ENCODE measurements at regions not wholly inside any gene's neighbourhood (a gene's known extent, or its start where the extent isn't known, plus 50 kb on each side); places are given as distances from the start of the nearest gene placed in this dataset.

DNA sequence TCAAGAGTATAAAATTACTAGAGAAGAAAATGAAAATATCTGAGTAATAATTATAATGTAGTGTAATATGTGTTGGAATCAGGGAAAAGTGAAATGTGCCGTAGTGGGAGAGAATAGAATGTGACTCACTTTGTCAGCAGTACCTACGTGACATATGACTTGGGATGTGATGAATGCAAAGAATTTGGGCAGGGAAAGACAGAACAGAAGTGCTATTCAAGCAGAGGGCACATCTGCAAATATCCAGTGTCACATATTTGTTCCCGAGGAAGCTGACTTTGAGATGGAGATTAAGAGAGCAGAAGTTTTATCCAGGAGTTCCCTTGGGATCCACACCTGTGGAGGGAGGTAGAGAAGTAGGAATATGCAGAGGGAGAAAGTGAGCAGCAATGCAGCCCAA is 69.3 kb upstream of the HS3ST1 start:
- no peak for FAIRE-seq
- no peaks in the 10 kb centered on the region for H4K20me1 ChIP-seq (ENCODE audit: insufficient read depth, low read length)
- POLR2A ChIA-PET: no interaction called here
- CTCF ChIA-PET (ENCODE audit: low intra/inter-chr PET ratio, low total read pairs): no interaction called here
- intact Hi-C loops (cut with micrococcal nuclease; ENCODE audit: unreplicated experiment) (loop anchor here (5.0 kb wide), 1 partner anchor 246 kb away; no protein-coding TSS in a partner anchor), in situ Hi-C loops (cut with HindIII; ENCODE audit: extremely low pct_ligation_motif_present, low pct_unique_long_range_greater_than_20kb) (no loop called here)
- no peak for DNase-seq (ENCODE audit: low spot score)
- no peaks in the 10 kb centered on the region for H3K36me3 ChIP-seq (replicated peaks in 1 of 2; ENCODE audit: control insufficient read depth in 1 of 2, insufficient read depth in 2 of 2, low read length in 2 of 2)
- WGBS (ENCODE audit: low lambda C conversion rate): 2% methylated on average over 3 of the region's 3 CpGs
- H3K4me1 ChIP-seq (ENCODE audit: insufficient read depth, low read length): no peaks in the 10 kb centered on the region
- H3K9ac ChIP-seq (ENCODE audit: insufficient read depth, low read depth, low read length): no peak overlapping the region
- H3K27me3 ChIP-seq (ENCODE audit: control insufficient read depth in 1 of 2, insufficient read depth in 2 of 2, low read length in 2 of 2): no peaks in the 10 kb centered on the region
- H3K27ac ChIP-seq (ENCODE audit: extremely low read length, insufficient read depth, low read length): no peak overlapping the region
- no peak overlapping the region for H2AFZ ChIP-seq (ENCODE audit: low read length)
- BruUV-seq (replicated peaks): no TSS peak
- no peak overlapping the region for H3K4me3 ChIP-seq (replicated peaks in 1 of 3; ENCODE audit: insufficient read depth in 1 of 3, low read depth in 2 of 3, low read length in 3 of 3)
- H3K4me2 ChIP-seq (ENCODE audit: low read depth, low read length): no peak overlapping the region
- H3K9me3 ChIP-seq (ENCODE audit: low read length): peaks cover 37% of the 10 kb centered on the region
- TF ChIP-seq ZNF460 (CRISPR knock-in tag; IDR thresholded peaks at IDR 0.05; ENCODE audit: borderline replicate concordance): no peak
- no peak for TF ChIP-seq REXO4 (CRISPR knock-in tag; IDR thresholded peaks at IDR 0.05; ENCODE audit: borderline replicate concordance)
- TF ChIP-seq, protein P1, sequence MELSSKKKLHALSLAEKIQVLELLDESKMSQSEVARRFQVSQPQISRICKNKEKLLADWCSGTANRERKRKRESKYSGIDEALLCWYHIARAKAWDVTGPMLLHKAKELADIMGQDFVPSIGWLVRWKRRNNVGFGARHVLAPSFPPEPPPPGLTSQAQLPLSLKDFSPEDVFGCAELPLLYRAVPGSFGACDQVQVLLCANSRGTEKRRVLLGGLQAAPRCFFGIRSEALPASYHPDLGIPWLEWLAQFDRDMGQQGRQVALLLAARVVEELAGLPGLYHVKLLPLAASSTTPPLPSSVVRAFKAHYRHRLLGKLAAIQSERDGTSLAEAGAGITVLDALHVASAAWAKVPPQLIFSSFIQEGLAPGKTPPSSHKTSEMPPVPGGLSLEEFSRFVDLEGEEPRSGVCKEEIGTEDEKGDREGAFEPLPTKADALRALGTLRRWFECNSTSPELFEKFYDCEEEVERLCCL (CRISPR knock-in tag; IDR thresholded peaks at IDR 0.05; ENCODE audit: borderline replicate concordance): no peak
- TF ChIP-seq ZNF205 (CRISPR knock-in tag; IDR thresholded peaks at IDR 0.05): no peak
- no peak for TF ChIP-seq MXI1 (IDR thresholded peaks at IDR 0.05; ENCODE audit: borderline replicate concordance, low read depth, low read length)
- TF ChIP-seq, protein P2, sequence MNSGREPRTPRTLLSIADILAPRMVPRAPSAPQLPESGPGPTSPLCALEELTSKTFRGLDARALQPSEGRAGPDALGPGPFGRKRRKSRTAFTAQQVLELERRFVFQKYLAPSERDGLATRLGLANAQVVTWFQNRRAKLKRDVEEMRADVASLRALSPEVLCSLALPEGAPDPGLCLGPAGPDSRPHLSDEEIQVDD (CRISPR knock-in tag; IDR thresholded peaks at IDR 0.05; ENCODE audit: borderline replicate concordance): no peak
- no peak for TF ChIP-seq NR2C2 (CRISPR knock-in tag; IDR thresholded peaks at IDR 0.05; ENCODE audit: borderline replicate concordance)
- no peak for TF ChIP-seq ZNF292 (CRISPR knock-in tag; IDR thresholded peaks at IDR 0.05; ENCODE audit: borderline replicate concordance, low read depth)
- TF ChIP-seq ZNF230 (CRISPR knock-in tag; IDR thresholded peaks at IDR 0.05): no peak
- no peak for TF ChIP-seq MED13 (CRISPR knock-in tag; IDR thresholded peaks at IDR 0.05)
- no peak for TF ChIP-seq ZNF333 (CRISPR knock-in tag; IDR thresholded peaks at IDR 0.05; ENCODE audit: borderline replicate concordance)
- no peak for TF ChIP-seq PCBP2 (optimal IDR thresholded peaks at IDR 0.05; ENCODE audit: low read depth, low read length, poor library complexity, severe bottlenecking)
- TF ChIP-seq, protein P3, sequence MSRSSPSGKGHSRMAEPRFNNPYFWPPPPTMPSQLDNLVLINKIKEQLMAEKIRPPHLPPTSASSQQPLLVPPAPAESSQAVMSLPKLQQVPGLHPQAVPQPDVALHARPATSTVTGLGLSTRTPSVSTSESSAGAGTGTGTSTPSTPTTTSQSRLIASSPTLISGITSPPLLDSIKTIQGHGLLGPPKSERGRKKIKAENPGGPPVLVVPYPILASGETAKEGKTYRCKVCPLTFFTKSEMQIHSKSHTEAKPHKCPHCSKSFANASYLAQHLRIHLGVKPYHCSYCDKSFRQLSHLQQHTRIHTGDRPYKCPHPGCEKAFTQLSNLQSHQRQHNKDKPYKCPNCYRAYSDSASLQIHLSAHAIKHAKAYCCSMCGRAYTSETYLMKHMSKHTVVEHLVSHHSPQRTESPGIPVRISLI (CRISPR knock-in tag; IDR thresholded peaks at IDR 0.05; ENCODE audit: borderline replicate concordance): no peak
- no peak for TF ChIP-seq NFYC (CRISPR knock-in tag; IDR thresholded peaks at IDR 0.05)
- TF ChIP-seq, protein P4, sequence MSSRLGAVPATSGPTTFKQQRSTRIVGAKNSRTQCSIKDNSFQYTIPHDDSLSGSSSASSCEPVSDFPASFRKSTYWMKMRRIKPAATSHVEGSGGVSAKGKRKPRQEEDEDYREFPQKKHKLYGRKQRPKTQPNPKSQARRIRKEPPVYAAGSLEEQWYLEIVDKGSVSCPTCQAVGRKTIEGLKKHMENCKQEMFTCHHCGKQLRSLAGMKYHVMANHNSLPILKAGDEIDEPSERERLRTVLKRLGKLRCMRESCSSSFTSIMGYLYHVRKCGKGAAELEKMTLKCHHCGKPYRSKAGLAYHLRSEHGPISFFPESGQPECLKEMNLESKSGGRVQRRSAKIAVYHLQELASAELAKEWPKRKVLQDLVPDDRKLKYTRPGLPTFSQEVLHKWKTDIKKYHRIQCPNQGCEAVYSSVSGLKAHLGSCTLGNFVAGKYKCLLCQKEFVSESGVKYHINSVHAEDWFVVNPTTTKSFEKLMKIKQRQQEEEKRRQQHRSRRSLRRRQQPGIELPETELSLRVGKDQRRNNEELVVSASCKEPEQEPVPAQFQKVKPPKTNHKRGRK (CRISPR knock-in tag; IDR thresholded peaks at IDR 0.05): no peak
- TF ChIP-seq, protein P5, sequence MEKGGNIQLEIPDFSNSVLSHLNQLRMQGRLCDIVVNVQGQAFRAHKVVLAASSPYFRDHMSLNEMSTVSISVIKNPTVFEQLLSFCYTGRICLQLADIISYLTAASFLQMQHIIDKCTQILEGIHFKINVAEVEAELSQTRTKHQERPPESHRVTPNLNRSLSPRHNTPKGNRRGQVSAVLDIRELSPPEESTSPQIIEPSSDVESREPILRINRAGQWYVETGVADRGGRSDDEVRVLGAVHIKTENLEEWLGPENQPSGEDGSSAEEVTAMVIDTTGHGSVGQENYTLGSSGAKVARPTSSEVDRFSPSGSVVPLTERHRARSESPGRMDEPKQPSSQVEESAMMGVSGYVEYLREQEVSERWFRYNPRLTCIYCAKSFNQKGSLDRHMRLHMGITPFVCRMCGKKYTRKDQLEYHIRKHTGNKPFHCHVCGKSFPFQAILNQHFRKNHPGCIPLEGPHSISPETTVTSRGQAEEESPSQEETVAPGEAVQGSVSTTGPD (CRISPR knock-in tag; IDR thresholded peaks at IDR 0.05): no peak
- no peak for TF ChIP-seq ARNT2 (CRISPR knock-in tag; IDR thresholded peaks at IDR 0.05; ENCODE audit: low read depth)
- TF ChIP-seq, protein P6, sequence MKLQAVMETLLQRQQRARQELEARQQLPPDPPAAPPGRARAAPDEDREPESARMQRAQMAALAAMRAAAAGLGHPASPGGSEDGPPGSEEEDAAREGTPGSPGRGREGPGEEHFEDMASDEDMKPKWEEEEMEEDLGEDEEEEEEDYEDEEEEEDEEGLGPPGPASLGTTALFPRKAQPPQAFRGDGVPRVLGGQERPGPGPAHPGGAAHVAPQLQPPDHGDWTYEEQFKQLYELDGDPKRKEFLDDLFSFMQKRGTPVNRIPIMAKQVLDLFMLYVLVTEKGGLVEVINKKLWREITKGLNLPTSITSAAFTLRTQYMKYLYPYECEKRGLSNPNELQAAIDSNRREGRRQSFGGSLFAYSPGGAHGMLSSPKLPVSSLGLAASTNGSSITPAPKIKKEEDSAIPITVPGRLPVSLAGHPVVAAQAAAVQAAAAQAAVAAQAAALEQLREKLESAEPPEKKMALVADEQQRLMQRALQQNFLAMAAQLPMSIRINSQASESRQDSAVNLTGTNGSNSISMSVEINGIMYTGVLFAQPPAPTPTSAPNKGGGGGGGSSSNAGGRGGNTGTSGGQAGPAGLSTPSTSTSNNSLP (IDR thresholded peaks at IDR 0.05; ENCODE audit: low read depth, low read length): no peak
- H3K79me2 ChIP-seq (ENCODE audit: insufficient read depth, low read length): no peaks in the 10 kb centered on the region
- no peak for ATAC-seq

Data from HepG2 (cell line).